ENCODE measurements at regions not wholly inside any gene's neighbourhood (a gene's known extent, or its start where the extent isn't known, plus 50 kb on each side); places are given as distances from the start of the nearest gene placed in this dataset.

GRCh38 chr6:113140721-113141120 is 716.4 kb upstream of the MARCKS start:
- no peak for TF ChIP-seq POLR2AphosphoS5 (IDR thresholded peaks at IDR 0.05; ENCODE audit: borderline replicate concordance, low read depth, low read length)
- H3K9ac ChIP-seq (ENCODE audit: insufficient read length): no peak overlapping the region
- H3K4me3 ChIP-seq: no peak overlapping the region
- no peak overlapping the region for H3K27ac ChIP-seq
- DNase-seq (ENCODE audit: low read depth, low spot score): no peak
- no peaks in the 10 kb centered on the region for H3K36me3 ChIP-seq (ENCODE audit: insufficient read depth, low read length)
- H3K9me3 ChIP-seq (ENCODE audit: low read depth, low read length): no peaks in the 10 kb centered on the region

- Histone ChIP-seq H3K9ac (ENCODE audit: insufficient read length) (no peak overlapping the region), H3K9me3 (ENCODE audit: low read depth, low read length) (no peaks in the 10 kb centered on the region), H3K36me3 (ENCODE audit: insufficient read depth, low read length) (no peaks in the 10 kb centered on the region), H3K27ac (no peak overlapping the region), H3K4me3 (no peak overlapping the region)
- DNase-seq (ENCODE audit: low read depth, low spot score): no peak
- no peak for TF ChIP-seq FOXP2 (optimal IDR thresholded peaks at IDR 0.05; ENCODE audit: control extremely low read depth, extremely low read length, insufficient read depth)
- no peak for TF ChIP-seq EZH2 (IDR thresholded peaks at IDR 0.05)
- TF ChIP-seq POLR2AphosphoS5 (IDR thresholded peaks at IDR 0.05; ENCODE audit: borderline replicate concordance, low read depth, low read length): no peak
Observed at GRCh38 chr6:113141901-113142300, 715.2 kb upstream of the MARCKS start.

- Histone ChIP-seq H3K36me3 (ENCODE audit: insufficient read depth, low read length) (no peaks in the 10 kb centered on the region), H3K9ac (ENCODE audit: insufficient read length) (no peak overlapping the region), H3K4me3 (no peak overlapping the region), H3K9me3 (ENCODE audit: low read depth, low read length) (no peaks in the 10 kb centered on the region), H3K27ac (no peak overlapping the region)
- TF ChIP-seq EZH2 (IDR thresholded peaks at IDR 0.05) (no peak), POLR2AphosphoS5 (IDR thresholded peaks at IDR 0.05; ENCODE audit: borderline replicate concordance, low read depth, low read length) (no peak), FOXP2 (optimal IDR thresholded peaks at IDR 0.05; ENCODE audit: control extremely low read depth, extremely low read length, insufficient read depth) (no peak)
- no peak for DNase-seq (ENCODE audit: low read depth, low spot score)
Observed at GRCh38 chr6:113142671-113143174, 714.4 kb upstream of the MARCKS start.

- DNase-seq (ENCODE audit: low read depth, low spot score): no peak
- Histone ChIP-seq H3K4me3 (no peak overlapping the region), H3K9ac (ENCODE audit: insufficient read length) (no peak overlapping the region), H3K9me3 (ENCODE audit: low read depth, low read length) (no peaks in the 10 kb centered on the region), H3K36me3 (ENCODE audit: insufficient read depth, low read length) (no peaks in the 10 kb centered on the region), H3K27ac (no peak overlapping the region)
- no peak for TF ChIP-seq EZH2 (IDR thresholded peaks at IDR 0.05)
- no peak for TF ChIP-seq FOXP2 (optimal IDR thresholded peaks at IDR 0.05; ENCODE audit: control extremely low read depth, extremely low read length, insufficient read depth)
- no peak for TF ChIP-seq POLR2AphosphoS5 (IDR thresholded peaks at IDR 0.05; ENCODE audit: borderline replicate concordance, low read depth, low read length)
Observed at GRCh38 chr6:113143206-113143605, 713.9 kb upstream of the MARCKS start.

GRCh38 chr6:113144117-113144516 is 713.0 kb upstream of the MARCKS start:
- H3K4me3 ChIP-seq: no peak overlapping the region
- no peaks in the 10 kb centered on the region for H3K36me3 ChIP-seq (ENCODE audit: insufficient read depth, low read length)
- no peak overlapping the region for H3K27ac ChIP-seq
- no peak for DNase-seq (ENCODE audit: low read depth, low spot score)
- no peaks in the 10 kb centered on the region for H3K9me3 ChIP-seq (ENCODE audit: low read depth, low read length)
- H3K9ac ChIP-seq (ENCODE audit: insufficient read length): no peak overlapping the region
- no peak for TF ChIP-seq POLR2AphosphoS5 (IDR thresholded peaks at IDR 0.05; ENCODE audit: borderline replicate concordance, low read depth, low read length)
- TF ChIP-seq FOXP2 (optimal IDR thresholded peaks at IDR 0.05; ENCODE audit: control extremely low read depth, extremely low read length, insufficient read depth): no peak
- no peak for TF ChIP-seq EZH2 (IDR thresholded peaks at IDR 0.05)

- Histone ChIP-seq H3K36me3 (ENCODE audit: insufficient read depth, low read length) (no peaks in the 10 kb centered on the region), H3K9me3 (ENCODE audit: low read depth, low read length) (no peaks in the 10 kb centered on the region), H3K27ac (no peak overlapping the region), H3K4me3 (no peak overlapping the region), H3K9ac (ENCODE audit: insufficient read length) (no peak overlapping the region)
- DNase-seq (ENCODE audit: low read depth, low spot score): no peak
- TF ChIP-seq EZH2 (IDR thresholded peaks at IDR 0.05) (no peak), FOXP2 (optimal IDR thresholded peaks at IDR 0.05; ENCODE audit: control extremely low read depth, extremely low read length, insufficient read depth) (no peak), POLR2AphosphoS5 (IDR thresholded peaks at IDR 0.05; ENCODE audit: borderline replicate concordance, low read depth, low read length) (no peak)
Observed at GRCh38 chr6:113146878-113147277, 710.3 kb upstream of the MARCKS start.

- DNase-seq (ENCODE audit: low read depth, low spot score): no peak
Observed at GRCh38 chr6:113147544-113147943, 709.6 kb upstream of the MARCKS start.

GRCh38 chr6:113148566-113148965 is 708.6 kb upstream of the MARCKS start:
- TF ChIP-seq EZH2 (IDR thresholded peaks at IDR 0.05): no peak
- no peak for DNase-seq (ENCODE audit: low read depth, low spot score)
- no peak overlapping the region for H3K9ac ChIP-seq (ENCODE audit: insufficient read length)
- no peak overlapping the region for H3K27ac ChIP-seq
- no peaks in the 10 kb centered on the region for H3K36me3 ChIP-seq (ENCODE audit: insufficient read depth, low read length)
- no peaks in the 10 kb centered on the region for H3K9me3 ChIP-seq (ENCODE audit: low read depth, low read length)
- H3K4me3 ChIP-seq: no peak overlapping the region

More at GRCh38 chr6:113147544-113147943, 709.6 kb upstream of the MARCKS start:
- Histone ChIP-seq H3K9me3 (ENCODE audit: low read depth, low read length) (no peaks in the 10 kb centered on the region), H3K9ac (ENCODE audit: insufficient read length) (no peak overlapping the region), H3K27ac (no peak overlapping the region), H3K36me3 (ENCODE audit: insufficient read depth, low read length) (no peaks in the 10 kb centered on the region), H3K4me3 (no peak overlapping the region)
- no peak for TF ChIP-seq EZH2 (IDR thresholded peaks at IDR 0.05)

GRCh38 chr6:113149511-113149910 is 707.6 kb upstream of the MARCKS start:
- no peak for DNase-seq (ENCODE audit: low read depth, low spot score)

More at GRCh38 chr6:113149511-113149910, 707.6 kb upstream of the MARCKS start:
- Histone ChIP-seq H3K27ac (no peak overlapping the region), H3K9ac (ENCODE audit: insufficient read length) (no peak overlapping the region), H3K4me3 (no peak overlapping the region), H3K36me3 (ENCODE audit: insufficient read depth, low read length) (no peaks in the 10 kb centered on the region), H3K9me3 (ENCODE audit: low read depth, low read length) (no peaks in the 10 kb centered on the region)
- TF ChIP-seq POLR2AphosphoS5 (IDR thresholded peaks at IDR 0.05; ENCODE audit: borderline replicate concordance, low read depth, low read length): no peak
- TF ChIP-seq EZH2 (IDR thresholded peaks at IDR 0.05): no peak
- no peak for TF ChIP-seq FOXP2 (optimal IDR thresholded peaks at IDR 0.05; ENCODE audit: control extremely low read depth, extremely low read length, insufficient read depth)

All from SK-N-MC (cell line).